HG02981 (cell line): ENCODE measurements at regions not wholly inside any gene's neighbourhood (a gene's known extent, or its start where the extent isn't known, plus 50 kb on each side); places are given as distances from the start of the nearest gene placed in this dataset.
"Not testable (repeated sequence)": the region's sequence is repeated elsewhere in the genome, so short reads cannot be mapped to it uniquely, and the experiment has no call there.

ENCODE experiments used
- ATAC-seq: cut with Tn5 transposase; IDR thresholded peaks from one replicate; pipeline ENCODE4 v1.9.1; 2021; ENCODE audit warnings: mild to moderate bottlenecking, moderate library complexity; ENCODE audit not compliant: unreplicated experiment

DNA sequence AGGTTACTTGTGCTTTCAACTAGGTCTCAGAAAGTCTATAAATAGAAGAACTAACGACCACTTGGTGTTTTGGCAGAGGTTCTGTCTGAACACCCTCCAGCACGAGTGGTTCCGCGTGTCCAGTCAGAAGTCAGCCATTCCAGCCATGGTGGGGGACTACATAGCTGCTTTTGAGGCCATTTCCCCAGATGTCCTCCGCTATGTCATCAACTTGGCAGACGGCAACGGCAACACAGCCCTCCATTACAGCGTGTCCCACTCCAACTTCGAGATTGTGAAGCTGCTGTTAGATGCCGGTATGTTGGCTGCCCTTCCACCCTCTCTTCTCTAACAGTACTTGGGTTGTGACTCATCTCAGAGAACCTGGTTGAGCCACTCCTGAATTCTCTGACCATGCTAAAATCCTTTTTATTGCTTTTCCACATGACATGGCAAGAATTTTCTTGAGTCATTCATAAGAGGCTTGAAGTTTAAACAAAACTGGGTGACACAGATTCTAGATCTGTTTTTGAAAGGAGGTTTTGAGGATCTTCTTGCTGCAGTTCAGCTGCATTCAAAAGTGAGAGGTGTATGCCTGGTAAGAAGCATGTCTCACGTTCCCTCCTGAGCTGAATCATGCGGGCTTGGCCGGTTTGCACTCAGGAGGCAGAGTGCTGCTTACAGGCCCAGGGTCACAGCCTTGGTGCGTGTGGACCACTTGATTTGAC lies 103.1 kb upstream of the DMRT1 start:
- ATAC-seq, result no peak

DNA sequence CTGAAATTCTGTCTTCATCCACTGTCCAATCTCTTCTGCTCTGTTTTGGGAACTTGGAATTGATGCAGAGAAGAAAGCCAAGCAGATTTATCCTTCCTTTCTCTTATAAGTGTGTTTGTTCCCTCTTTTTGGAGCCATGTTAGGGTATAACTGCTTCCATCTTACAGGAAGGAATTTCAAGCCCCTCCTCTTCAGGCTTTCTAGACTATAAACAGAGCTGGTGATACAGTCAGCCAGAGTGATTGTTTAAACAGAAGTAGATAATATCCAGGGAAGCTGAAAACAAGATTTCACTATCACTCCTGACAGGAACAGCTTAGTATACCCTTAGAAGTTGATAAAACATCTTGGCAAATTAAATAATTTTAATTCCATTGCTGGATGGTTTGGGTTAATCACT lies 102.1 kb upstream of the DMRT1 start:
- ATAC-seq, result no peak

DNA sequence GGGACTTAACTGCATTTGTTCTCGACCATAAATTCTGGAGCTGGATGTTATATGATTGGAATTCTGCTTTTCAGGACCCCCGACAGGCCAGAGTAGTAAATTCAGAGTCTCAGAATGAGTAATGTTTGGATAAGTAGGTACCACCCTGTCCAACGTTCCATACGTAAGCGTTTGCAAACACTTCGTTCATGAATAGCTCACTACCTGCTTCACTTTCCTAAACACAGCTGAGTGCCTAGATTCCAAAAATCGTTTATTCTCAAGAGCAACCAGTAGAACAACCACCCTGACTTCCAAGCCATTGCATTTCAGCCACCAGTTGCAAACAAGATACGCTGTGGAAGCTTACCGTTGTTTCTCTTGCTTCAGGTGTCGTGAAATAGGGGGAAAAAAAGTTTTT lies 101.3 kb upstream of the DMRT1 start:
- ATAC-seq, result no peak

DNA sequence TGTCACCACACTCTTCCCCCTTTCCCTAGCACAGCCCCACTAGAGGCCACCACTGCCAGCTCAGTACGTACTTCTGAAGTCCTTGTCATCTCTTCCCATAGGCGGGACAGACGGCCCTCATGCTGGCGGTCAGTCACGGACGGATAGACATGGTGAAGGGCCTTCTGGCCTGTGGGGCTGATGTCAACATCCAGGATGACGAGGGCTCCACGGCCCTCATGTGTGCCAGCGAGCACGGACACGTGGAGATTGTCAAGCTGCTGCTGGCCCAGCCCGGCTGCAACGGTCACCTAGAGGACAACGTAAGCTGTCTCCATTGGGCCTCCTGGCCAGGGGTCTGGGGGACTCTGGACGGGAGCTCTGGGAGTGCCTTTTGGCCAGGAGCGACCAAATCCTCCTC lies 99.4 kb upstream of the DMRT1 start:
- ATAC-seq, result no peak

DNA sequence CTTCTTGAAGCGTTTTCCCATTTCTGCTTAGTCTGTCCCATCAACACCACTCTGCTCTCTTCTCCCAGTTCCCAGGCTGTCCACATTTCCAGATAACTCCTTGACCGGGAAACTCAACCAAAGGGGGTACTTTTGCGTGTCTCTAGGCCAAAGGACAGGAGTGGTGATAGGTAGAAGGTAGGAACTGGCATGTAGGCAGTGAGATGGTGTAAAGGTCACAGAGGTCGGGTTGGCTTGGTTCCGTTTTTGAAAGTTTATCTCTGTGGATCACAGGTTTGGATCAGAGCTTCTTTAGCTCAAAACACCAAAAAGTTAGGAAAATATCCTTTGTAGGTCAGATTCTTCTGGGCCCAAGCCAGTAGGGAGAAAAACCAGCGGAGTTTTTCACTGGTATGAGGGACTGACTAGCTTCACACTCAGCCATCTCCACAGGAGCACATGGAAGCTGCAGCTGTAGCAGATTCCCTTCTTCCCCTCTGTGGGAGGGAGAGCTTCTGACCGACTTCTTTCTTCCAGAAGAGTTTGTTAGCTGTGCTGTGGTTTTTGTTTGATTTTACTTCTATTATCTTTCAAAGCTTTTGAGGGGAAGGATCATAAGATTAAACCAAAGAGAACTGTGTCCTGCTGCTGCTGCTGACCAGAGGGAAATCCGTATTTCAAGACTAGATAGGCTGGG lies 98.4 kb upstream of the DMRT1 start:
- no peak for ATAC-seq

DNA sequence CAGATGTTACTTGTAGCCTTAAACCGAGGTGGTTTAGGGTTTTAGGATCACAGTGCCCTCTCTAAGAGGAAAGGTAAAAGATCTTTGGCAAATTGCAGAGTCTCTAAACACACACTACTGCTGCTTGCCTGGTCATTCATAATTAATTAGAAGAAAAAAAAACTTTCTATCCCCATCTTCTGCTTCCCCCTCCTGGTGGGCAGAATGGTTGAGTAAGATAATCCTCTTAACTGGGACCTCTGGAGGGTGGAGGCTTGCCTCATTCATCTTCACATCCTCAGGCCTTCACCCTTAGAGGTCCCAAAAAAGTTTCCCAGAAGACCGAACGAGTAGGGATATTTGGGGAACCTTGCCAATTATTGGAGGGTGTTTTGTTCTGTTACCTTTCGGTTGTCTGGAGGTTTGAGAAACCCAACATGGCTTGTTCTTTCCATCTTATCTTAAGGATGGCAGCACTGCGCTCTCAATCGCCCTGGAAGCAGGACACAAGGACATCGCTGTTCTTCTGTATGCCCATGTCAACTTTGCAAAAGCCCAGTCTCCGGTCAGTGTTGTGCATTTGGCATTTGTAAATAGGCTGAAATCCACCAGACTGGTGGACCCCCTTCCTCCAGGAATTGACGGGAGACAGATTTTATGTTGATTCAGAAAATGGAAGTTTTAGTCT lies 97.3 kb upstream of the DMRT1 start:
- ATAC-seq, result no peak

DNA sequence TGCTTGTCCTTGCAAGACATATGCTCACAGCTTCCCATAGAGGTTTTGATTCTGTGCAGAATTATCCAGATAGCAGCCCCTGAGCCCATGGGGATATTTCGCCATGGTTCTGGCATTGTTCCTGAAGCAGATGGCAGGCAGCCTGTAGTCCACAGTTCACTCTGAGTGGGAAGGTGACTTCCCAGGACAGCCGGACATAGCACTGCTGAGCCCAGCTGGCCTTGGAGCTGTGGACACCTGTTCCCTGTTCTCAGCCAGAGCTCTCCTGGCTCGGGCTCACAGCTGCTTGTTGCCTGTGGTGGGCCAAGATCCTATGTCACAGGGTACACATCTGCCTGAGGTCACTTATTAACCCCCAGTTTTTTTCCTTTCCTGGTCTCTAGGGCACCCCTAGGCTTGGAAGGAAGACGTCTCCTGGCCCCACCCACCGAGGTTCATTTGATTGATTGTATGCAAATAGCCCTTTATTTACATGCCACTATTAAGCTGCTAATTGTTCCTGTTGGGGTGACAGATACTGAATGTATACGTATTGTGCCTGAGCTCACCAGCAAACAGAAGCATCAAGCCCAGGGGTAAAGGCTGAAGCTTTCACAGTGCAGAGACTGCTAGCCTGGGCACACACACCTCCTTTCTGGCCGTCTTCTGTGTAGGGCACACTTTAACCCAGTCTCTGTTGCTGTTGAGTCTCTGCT lies 96.6 kb upstream of the DMRT1 start:
- no peak for ATAC-seq

DNA sequence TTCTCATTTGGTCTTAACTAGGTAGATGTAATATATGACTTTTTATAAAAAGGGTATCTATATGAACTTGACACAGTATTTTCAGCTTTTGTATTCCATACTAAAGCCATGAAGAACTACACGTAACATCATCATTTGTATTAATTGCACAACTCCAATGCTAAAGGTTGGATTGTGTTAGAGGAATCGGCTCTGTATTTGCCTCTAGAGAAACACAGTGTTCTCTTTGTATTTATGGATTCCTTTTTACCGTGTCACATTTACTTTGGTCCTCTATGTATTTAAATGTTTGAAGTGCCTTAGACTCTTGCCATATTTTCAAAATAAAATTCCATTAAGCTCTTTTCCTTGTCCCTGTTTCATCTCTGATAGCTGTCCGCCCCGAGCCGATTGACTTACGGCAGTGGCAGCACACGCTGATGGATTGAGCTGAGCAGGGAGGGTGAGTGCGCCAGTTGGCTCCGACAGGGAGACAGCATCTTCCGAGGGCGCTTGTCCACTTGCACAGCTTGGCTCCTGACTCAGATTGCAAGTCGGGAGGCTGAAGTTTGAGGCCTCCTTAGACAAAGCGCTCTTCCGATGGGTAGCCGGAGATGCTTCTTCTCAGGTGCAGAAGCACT lies 95.6 kb upstream of the DMRT1 start:
- ATAC-seq, result no peak

DNA sequence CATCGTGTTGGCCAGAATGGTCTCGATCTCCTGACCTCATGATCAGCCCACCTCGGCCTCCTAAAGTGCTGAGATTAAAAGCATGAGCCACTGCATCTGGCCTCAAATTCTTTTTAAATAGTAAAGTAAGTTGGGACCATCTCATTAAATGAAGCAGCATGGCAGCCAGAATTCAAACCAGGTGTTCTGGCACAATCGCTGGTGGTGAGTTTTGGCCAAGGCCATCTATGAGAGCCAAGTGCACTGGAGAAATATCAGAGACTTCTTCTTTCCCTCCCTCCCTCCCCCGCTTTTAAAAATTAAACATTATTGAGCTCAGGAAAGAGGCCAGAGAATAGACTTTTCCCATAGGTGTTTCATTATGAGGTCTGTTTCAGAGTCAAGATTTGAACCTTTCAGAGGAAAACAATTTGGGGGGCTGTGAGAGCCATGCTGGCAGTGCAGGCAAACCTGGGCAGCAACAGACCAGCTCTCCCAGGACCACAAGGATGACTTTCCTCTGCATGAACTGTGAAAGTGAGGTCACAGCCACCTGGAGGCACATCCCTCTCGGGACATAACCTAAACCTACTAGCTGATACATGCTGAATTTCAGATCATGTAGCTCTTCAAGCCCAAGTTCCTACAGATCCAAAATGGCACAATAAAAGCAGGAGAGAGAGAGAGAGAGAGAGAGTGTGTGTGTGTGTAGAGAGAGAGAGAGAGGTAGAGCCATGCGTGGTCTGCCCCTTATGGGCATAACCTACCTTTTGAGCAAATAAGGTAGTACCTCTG lies 94.6 kb upstream of the DMRT1 start:
- ATAC-seq, result no peak

DNA sequence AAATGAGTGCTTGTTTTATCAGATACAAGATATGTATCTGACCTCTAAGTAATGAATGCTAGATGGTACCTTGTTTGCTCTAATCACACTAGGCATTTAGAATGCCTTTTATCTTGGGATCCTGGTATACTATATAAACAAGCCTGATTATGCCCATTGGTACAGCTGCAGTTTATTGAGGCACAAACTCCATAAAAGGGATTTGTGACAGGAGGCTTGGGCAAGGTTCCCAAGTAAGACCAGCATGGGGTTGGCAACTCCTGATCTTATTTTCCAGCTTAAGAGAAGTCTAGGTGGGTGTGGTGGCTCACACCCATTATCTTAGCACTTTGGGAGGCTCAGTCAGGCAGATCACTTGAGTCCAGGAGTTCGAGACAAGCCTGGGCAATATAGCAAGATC lies 93.9 kb upstream of the DMRT1 start:
- ATAC-seq, result no peak

DNA sequence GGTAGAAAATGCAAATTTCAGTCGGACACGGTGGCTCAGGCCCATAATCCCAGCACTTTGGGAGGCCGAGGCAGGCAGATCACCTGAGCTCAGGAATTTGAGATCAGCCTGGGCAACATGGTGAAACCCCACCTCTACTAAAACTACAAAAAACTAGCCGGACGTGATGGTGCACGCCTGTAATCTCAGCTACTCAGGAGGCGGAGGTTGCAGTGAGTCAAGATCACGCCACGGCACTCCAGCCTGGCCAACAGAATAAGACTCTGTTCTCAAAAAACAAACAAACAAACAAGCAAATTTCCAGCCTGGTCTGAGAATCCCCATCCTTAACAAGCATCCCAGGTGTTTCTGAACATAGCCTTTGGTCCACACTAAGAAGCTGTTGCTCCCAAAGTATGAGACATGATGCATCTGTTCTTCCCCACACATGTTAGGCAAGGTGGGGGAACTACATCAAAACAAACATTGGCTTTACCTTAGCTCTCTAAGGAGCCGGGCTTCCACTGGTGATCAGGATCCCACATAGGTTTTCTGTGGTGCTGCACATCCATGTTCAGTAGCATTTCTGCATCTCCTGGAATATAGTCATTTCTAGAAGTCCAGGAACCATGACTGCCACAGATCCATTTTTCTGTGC lies 92.5 kb upstream of the DMRT1 start:
- ATAC-seq, result no peak

DNA sequence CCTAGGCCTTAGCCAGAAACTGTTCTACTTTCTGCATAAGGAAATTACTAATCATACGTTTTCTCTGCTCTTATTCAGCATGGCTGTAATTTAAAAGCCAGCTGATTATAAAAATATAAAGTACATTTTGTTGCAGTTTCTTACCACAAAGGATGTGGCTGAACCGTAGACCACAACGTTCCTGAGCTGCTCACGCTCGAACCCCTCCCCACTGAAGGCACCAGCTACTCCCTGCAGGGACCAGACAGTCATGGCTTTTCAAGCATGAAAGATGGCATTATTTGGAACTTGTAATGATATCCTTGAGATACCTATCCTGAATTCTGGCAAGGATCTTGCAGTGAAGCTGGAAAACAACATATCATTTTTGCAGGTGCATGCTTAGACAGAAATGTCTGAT lies 91.8 kb upstream of the DMRT1 start:
- no peak for ATAC-seq

DNA sequence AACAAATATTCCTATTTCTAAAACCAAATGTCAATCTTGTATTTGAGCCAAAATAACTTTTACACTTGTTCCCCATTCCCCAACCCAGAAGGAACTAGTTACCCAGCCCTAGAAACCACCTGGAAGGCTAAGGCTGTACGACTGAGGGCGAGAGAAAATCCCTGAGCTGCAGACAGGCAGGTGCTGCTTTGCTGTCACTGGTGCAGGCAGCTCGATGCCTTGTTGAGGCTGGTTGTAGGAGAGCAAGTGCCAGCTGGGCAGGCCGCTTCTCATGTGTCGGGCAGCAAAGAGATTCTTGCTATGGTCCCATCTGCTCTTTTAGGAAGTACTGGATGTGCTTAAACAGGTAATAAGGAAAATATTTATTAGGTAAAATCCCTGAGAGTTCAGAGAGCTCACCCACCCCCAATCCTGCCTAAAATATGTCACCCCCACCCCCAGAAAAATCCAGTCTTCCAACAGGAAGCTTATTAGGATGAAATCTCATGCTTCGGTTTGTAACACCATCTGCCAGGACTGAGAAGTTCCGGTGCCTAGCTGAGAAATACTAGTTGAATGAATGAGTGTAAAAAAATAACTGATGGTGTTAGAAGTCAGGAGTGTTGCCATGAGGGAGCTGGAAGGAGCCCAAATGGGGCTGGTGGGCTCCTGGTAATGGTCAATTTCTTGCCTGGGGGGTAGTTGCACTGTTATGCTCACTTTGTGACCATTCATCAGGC lies 91.1 kb upstream of the DMRT1 start:
- no peak for ATAC-seq

DNA sequence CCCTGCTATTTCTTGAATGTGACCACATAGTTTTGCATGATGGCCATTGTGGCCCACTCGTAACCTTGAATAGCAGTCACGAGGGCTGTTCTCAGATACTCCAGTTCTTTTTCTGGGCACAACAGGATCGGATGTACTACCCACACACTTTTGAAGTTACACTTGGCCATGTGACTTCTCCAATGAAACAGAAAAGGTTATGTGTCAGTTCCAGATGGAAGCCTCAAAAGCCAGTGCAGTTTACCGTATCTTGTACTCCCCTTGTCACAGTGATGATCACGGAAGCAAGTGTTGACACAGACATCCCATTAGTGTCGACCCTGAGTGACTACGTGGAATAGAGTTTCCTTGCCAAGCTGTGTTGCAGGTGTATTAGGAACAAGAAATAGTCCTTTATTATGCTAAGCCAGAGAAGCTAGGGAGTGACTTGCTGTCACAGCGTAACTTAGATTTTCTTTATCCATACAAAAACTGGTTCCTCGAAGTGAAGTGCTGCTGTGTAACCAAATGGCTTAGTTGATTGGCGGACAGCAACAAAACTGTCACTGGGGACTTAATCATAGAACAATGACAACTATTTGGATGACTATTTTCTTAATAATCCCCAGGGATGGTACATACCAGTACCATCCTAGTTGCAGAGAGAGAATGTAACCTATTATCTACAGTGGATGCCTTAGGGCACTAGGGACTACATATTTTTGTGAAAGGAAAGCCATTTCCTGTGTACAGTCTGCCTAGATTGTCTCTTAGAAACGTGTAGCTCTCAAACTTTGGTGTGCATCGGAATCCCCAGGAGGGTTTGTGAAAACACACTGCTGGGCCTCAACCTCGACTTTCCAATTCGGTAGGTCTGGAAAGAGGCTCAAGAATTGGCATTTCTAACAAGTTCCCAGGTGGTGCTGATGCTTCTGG lies 90.1 kb upstream of the DMRT1 start:
- ATAC-seq, result peak; percentile 78

DNA sequence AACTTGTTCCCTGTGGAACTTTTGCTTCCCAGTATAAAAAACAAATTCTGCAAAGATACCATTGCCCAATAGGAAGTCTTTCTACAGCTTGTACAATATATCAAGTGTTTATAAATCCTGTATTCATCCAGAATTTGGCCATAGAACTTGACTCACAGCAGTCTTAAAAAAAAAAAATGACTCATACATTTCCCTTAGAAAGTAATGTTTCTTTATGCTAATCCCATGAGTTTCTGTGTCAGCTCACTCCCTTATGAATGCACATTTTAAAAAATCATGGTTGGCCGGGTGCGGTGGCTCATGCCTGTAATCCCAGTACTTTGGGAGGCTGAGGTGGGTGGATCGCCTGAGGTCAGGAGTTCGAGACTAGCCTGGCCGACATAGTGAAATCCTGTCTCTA lies 89.3 kb upstream of the DMRT1 start:
- no peak for ATAC-seq

DNA sequence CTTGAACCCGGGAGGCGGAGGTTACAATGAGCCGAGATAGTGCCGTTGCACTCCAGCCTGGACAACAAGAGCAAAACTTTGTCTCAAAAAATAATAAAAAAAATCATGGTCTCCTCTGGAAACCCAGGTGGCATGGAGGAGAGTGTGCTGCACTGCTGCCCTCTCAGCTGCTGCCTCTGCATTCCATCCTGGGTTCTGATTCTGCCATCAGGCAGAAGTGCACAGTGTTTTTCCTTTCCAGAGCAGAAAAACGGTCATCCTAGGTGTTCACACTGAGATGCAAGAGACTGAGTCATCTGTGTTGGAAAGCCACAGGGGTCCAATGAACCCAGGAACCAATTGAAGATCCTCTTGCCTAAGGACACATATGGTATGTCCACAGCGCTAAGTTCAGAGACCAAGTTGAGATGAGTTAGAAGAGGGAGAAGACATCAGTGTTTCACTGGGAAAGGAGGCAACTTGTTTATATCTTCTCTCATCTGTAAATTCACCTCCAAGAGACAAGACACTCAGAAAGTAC lies 88.8 kb upstream of the DMRT1 start:
- ATAC-seq, result no peak

DNA sequence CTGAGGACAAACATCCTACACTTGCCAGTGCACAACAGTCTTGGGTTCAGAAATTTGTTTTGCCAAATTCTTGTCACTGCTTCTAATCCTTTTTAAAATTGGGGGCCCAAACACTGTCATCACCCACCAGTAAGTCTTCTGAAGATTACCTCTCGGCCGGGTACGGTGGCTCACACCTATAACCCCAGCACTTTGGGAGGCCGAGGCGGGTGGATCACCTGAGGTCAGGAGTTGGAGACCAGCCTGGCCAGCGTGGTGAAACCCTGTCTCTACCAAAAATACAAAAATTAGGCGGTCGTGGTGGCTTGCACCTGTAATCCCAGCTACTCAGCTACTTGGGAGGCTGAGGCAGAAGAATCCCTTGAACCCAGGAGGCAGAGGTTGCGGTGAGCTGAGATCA lies 87.8 kb upstream of the DMRT1 start:
- ATAC-seq, result not testable (repeated sequence)
